ENCODE measurements at regions not wholly inside any gene's neighbourhood (a gene's known extent, or its start where the extent isn't known, plus 50 kb on each side); places are given as distances from the start of the nearest gene placed in this dataset.
"Not testable (repeated sequence)": the region's sequence is repeated elsewhere in the genome, so short reads cannot be mapped to it uniquely, and the experiment has no call there.

GRCh38 chrX:43423876-43424275, 232.2 kb upstream of the MAOA start:
- Histone ChIP-seq H3K4me3 (no peak overlapping the region), H3K27ac (no peak overlapping the region), H3K9me3 (ENCODE audit: low read depth, low read length) (no peaks in the 10 kb centered on the region), H3K9ac (ENCODE audit: insufficient read length) (no peak overlapping the region), H3K36me3 (ENCODE audit: insufficient read depth, low read length) (no peaks in the 10 kb centered on the region)
- DNase-seq (ENCODE audit: low read depth, low spot score), result no peak
- TF ChIP-seq EZH2 (IDR thresholded peaks at IDR 0.05) (no peak), POLR2AphosphoS5 (IDR thresholded peaks at IDR 0.05; ENCODE audit: borderline replicate concordance, low read depth, low read length) (no peak), FOXP2 (optimal IDR thresholded peaks at IDR 0.05; ENCODE audit: control extremely low read depth, extremely low read length, insufficient read depth) (no peak)

- no peak for DNase-seq (ENCODE audit: low read depth, low spot score)
- TF ChIP-seq FOXP2 (optimal IDR thresholded peaks at IDR 0.05; ENCODE audit: control extremely low read depth, extremely low read length, insufficient read depth) (no peak), POLR2AphosphoS5 (IDR thresholded peaks at IDR 0.05; ENCODE audit: borderline replicate concordance, low read depth, low read length) (no peak), EZH2 (IDR thresholded peaks at IDR 0.05) (no peak)
Observed at GRCh38 chrX:43436517-43436916, 219.6 kb upstream of the MAOA start.

GRCh38 chrX:43446752-43447151, 209.3 kb upstream of the MAOA start:
- Histone ChIP-seq H3K4me3 (no peak overlapping the region), H3K9ac (ENCODE audit: insufficient read length) (no peak overlapping the region), H3K27ac (no peak overlapping the region), H3K9me3 (ENCODE audit: low read depth, low read length) (peaks cover 3% of the 10 kb centered on the region; the same call in 1 of the 2 replicates), H3K36me3 (ENCODE audit: insufficient read depth, low read length) (no peaks in the 10 kb centered on the region)
- TF ChIP-seq FOXP2 (optimal IDR thresholded peaks at IDR 0.05; ENCODE audit: control extremely low read depth, extremely low read length, insufficient read depth) (no peak), POLR2AphosphoS5 (IDR thresholded peaks at IDR 0.05; ENCODE audit: borderline replicate concordance, low read depth, low read length) (no peak), EZH2 (IDR thresholded peaks at IDR 0.05) (no peak)
- DNase-seq (ENCODE audit: low read depth, low spot score), result no peak

More at GRCh38 chrX:43436517-43436916, 219.6 kb upstream of the MAOA start:
- H3K9ac ChIP-seq (ENCODE audit: insufficient read length), result no peak overlapping the region
- no peaks in the 10 kb centered on the region for H3K9me3 ChIP-seq (ENCODE audit: low read depth, low read length)
- H3K4me3 ChIP-seq, result no peak overlapping the region
- no peak overlapping the region for H3K27ac ChIP-seq
- H3K36me3 ChIP-seq (ENCODE audit: insufficient read depth, low read length), result no peaks in the 10 kb centered on the region

GRCh38 chrX:43448688-43449087, 207.4 kb upstream of the MAOA start:
- peak overlapping the region; percentile 84 for H3K27ac ChIP-seq
- H3K4me3 ChIP-seq, result peak overlapping the region; percentile 32; the same call in 1 of the 2 replicates
- TF ChIP-seq EZH2 (IDR thresholded peaks at IDR 0.05) (no peak), POLR2AphosphoS5 (IDR thresholded peaks at IDR 0.05; ENCODE audit: borderline replicate concordance, low read depth, low read length) (no peak), FOXP2 (optimal IDR thresholded peaks at IDR 0.05; ENCODE audit: control extremely low read depth, extremely low read length, insufficient read depth) (no peak)
- DNase-seq (ENCODE audit: low read depth, low spot score), result peak; percentile 55
- peaks cover 3% of the 10 kb centered on the region; the same call in 1 of the 2 replicates for H3K9me3 ChIP-seq (ENCODE audit: low read depth, low read length)
- H3K36me3 ChIP-seq (ENCODE audit: insufficient read depth, low read length), result no peaks in the 10 kb centered on the region
- H3K9ac ChIP-seq (ENCODE audit: insufficient read length), result no peak overlapping the region

- TF ChIP-seq POLR2AphosphoS5 (IDR thresholded peaks at IDR 0.05; ENCODE audit: borderline replicate concordance, low read depth, low read length) (no peak), EZH2 (IDR thresholded peaks at IDR 0.05) (no peak), FOXP2 (optimal IDR thresholded peaks at IDR 0.05; ENCODE audit: control extremely low read depth, extremely low read length, insufficient read depth) (no peak)
- DNase-seq (ENCODE audit: low read depth, low spot score), result no peak
- Histone ChIP-seq H3K9ac (ENCODE audit: insufficient read length) (no peak overlapping the region), H3K27ac (no peak overlapping the region), H3K4me3 (no peak overlapping the region), H3K9me3 (ENCODE audit: low read depth, low read length) (peaks cover 3% of the 10 kb centered on the region; the same call in 1 of the 2 replicates), H3K36me3 (ENCODE audit: insufficient read depth, low read length) (no peaks in the 10 kb centered on the region)
Observed at GRCh38 chrX:43450355-43450754, 205.7 kb upstream of the MAOA start.

GRCh38 chrX:43451976-43452686, 204.0 kb upstream of the MAOA start:
- H3K9me3 ChIP-seq (ENCODE audit: low read depth, low read length); DNase-seq (ENCODE audit: low read depth, low spot score); H3K9ac ChIP-seq (ENCODE audit: insufficient read length); H3K4me3 ChIP-seq; H3K36me3 ChIP-seq (ENCODE audit: insufficient read depth, low read length); H3K27ac ChIP-seq: not testable (repeated sequence)

GRCh38 chrX:43456063-43456462, 200.0 kb upstream of the MAOA start:
- Histone ChIP-seq H3K9ac (ENCODE audit: insufficient read length) (peak overlapping the region; percentile 35), H3K9me3 (ENCODE audit: low read depth, low read length) (no peaks in the 10 kb centered on the region), H3K27ac (peak overlapping the region; percentile 93), H3K36me3 (ENCODE audit: insufficient read depth, low read length) (no peaks in the 10 kb centered on the region), H3K4me3 (peak overlapping the region; percentile 40)
- no peak for DNase-seq (ENCODE audit: low read depth, low spot score)
- TF ChIP-seq POLR2AphosphoS5 (IDR thresholded peaks at IDR 0.05; ENCODE audit: borderline replicate concordance, low read depth, low read length), result no peak
- TF ChIP-seq EZH2 (IDR thresholded peaks at IDR 0.05), result no peak
- no peak for TF ChIP-seq FOXP2 (optimal IDR thresholded peaks at IDR 0.05; ENCODE audit: control extremely low read depth, extremely low read length, insufficient read depth)

- H3K9ac ChIP-seq (ENCODE audit: insufficient read length), result peak overlapping the region; percentile 8
- peak; percentile 56 for DNase-seq (ENCODE audit: low read depth, low spot score)
- peak overlapping the region; percentile 93 for H3K27ac ChIP-seq
- H3K36me3 ChIP-seq (ENCODE audit: insufficient read depth, low read length), result no peaks in the 10 kb centered on the region
- no peaks in the 10 kb centered on the region for H3K9me3 ChIP-seq (ENCODE audit: low read depth, low read length)
- TF ChIP-seq POLR2AphosphoS5 (IDR thresholded peaks at IDR 0.05; ENCODE audit: borderline replicate concordance, low read depth, low read length) (peak; percentile 49; the same call in 1 of the 2 replicates), EZH2 (IDR thresholded peaks at IDR 0.05) (no peak)
- 0 out of 2 replicates have a peak overlapping the region, but pooled peaks have one; percentile 21 for H3K4me3 ChIP-seq
Observed at GRCh38 chrX:43456906-43457305, 199.2 kb upstream of the MAOA start.

All from SK-N-MC (cell line).